Activated CD4-positive, alpha-beta memory T cell treated with anti-CD3 and anti-CD28 coated beads for 36 hours (primary cell): ENCODE measurements at regions not wholly inside any gene's neighbourhood (a gene's known extent, or its start where the extent isn't known, plus 50 kb on each side); places are given as distances from the start of the nearest gene placed in this dataset.
A peak's percentile ranks its signal among the peaks of the same experiment; 100 is the strongest.

Experiments used
- CTCF ChIA-PET: fragments of 350-600 bp; sonication (Branson Sonifier 250); formaldehyde crosslinking; loops from one replicate; lab custom pipeline; 2021; ENCODE audit warnings: antibody characterized with exemption, inconsistent platforms; lab: Charles Lee
- POLR2A ChIA-PET: fragments of 350-600 bp; sonication (Branson Sonifier 250); formaldehyde crosslinking; loops from one replicate; lab custom pipeline; 2021; ENCODE audit warnings: antibody characterized with exemption; lab: Charles Lee
- DNase-seq: peaks from one replicate; pipeline ENCODE4 v3.0.0-alpha.2; 2020
- H3K27ac Mint-ChIP-seq: one replicate; pipeline ENCODE4 v1.8.0; 2021; ENCODE audit warnings: mixed read lengths
- H3K27me3 Mint-ChIP-seq: one replicate; pipeline ENCODE4 v1.8.0; 2021; ENCODE audit warnings: mixed read lengths
- H3K36me3 Mint-ChIP-seq: one replicate; pipeline ENCODE4 v1.8.0; 2021; ENCODE audit warnings: mixed read lengths
- H3K4me1 Mint-ChIP-seq: one replicate; pipeline ENCODE4 v1.8.0; 2021; ENCODE audit warnings: low read depth, mixed read lengths
- H3K4me3 Mint-ChIP-seq: one replicate; pipeline ENCODE4 v1.8.0; 2021; ENCODE audit warnings: mild to moderate bottlenecking, mixed read lengths
- H3K9me3 Mint-ChIP-seq: one replicate; pipeline ENCODE4 v1.8.0; 2021; ENCODE audit warnings: mixed read lengths
- intact Hi-C: fragments of 100-400 bp; cut with micrococcal nuclease; formaldehyde crosslinking; loops from one replicate; pipeline ENCODE4 v1.15.1; 2023

- CTCF ChIA-PET, result no interaction called here
- intact Hi-C loops, result loop anchor here (5.0 kb wide), 3 partner anchors 168 to 633 kb away; partner anchors contain the start of gene GALNT18
- no peak overlapping the region for H3K27ac Mint-ChIP-seq
- no peaks in the 10 kb centered on the region for H3K36me3 Mint-ChIP-seq
- peak; percentile 23 for DNase-seq
- H3K27me3 Mint-ChIP-seq, result peaks cover 6% of the 10 kb centered on the region
- POLR2A ChIA-PET, result no interaction called here
- no peaks in the 10 kb centered on the region for H3K9me3 Mint-ChIP-seq
- no peaks in the 10 kb centered on the region for H3K4me1 Mint-ChIP-seq
- no peak overlapping the region for H3K4me3 Mint-ChIP-seq
These were observed 51.9 kb upstream of the USP47 start for GRCh38 chr11:11789735-11790369.

DNA sequence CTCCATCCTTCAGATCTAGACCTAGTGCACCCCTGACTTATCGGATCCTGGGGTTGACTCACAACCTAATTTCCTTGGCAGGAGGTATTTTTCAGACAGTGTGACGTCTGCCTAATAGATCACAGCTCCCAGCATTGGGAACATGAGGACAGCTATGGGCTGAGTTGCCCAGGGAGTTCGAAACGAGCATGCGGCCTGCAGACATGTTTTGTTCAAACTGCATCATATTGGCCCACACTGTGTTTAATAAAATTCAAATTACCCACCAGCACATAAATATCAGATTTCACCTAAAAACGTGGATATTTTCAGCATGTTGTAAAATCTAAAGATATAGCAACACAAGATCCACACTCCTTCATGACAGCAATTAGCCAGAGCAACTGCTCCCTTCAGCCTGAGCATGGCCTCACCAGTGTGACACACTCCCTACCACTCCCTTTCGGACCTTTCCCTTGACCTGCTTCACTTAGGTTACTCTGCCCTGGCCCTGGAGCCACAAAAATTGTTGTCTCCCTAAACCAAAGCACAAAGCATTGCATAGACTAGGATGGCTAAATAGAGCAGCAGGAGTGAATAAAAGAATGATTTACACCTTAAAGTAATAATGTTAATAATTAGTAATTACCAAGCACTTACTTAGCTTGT is 53.6 kb upstream of the USP47 start:
- intact Hi-C loops, result loop anchor here (5.0 kb wide), 3 partner anchors 166 to 631 kb away; partner anchors contain the start of gene GALNT18
- Mint-ChIP-seq H3K4me3 (no peak overlapping the region), H3K27ac (no peak overlapping the region), H3K27me3 (peaks cover 5% of the 10 kb centered on the region), H3K9me3 (no peaks in the 10 kb centered on the region), H3K36me3 (no peaks in the 10 kb centered on the region), H3K4me1 (no peaks in the 10 kb centered on the region)
- DNase-seq, result no peak
- ChIA-PET CTCF (interaction anchor here (0.6 to 5.7 kb wide), 32 partner anchors 9 to 1018 kb away, joined by 3 to 101 read pairs (median 4); partner anchors contain the start of genes GALNT18 and USP47), POLR2A (no interaction called here)

- POLR2A ChIA-PET, result no interaction called here
- intact Hi-C loops, result loop anchor here (1.0 to 5.0 kb wide), 5 partner anchors 165 to 854 kb away; partner anchors contain the start of gene GALNT18
- CTCF ChIA-PET, result interaction anchor here (0.7 to 5.7 kb wide), 32 partner anchors 8 to 1022 kb away, joined by 3 to 101 read pairs (median 4); partner anchors contain the start of genes GALNT18 and USP47
- H3K4me1 Mint-ChIP-seq, result no peaks in the 10 kb centered on the region
- no peaks in the 10 kb centered on the region for H3K36me3 Mint-ChIP-seq
- no peak overlapping the region for H3K4me3 Mint-ChIP-seq
- H3K9me3 Mint-ChIP-seq, result no peaks in the 10 kb centered on the region
- H3K27ac Mint-ChIP-seq, result no peak overlapping the region
- peak; percentile 72 for DNase-seq
- H3K27me3 Mint-ChIP-seq, result peaks cover 5% of the 10 kb centered on the region
These were observed 54.3 kb upstream of the USP47 start for GRCh38 chr11:11787305-11788062.

DNA sequence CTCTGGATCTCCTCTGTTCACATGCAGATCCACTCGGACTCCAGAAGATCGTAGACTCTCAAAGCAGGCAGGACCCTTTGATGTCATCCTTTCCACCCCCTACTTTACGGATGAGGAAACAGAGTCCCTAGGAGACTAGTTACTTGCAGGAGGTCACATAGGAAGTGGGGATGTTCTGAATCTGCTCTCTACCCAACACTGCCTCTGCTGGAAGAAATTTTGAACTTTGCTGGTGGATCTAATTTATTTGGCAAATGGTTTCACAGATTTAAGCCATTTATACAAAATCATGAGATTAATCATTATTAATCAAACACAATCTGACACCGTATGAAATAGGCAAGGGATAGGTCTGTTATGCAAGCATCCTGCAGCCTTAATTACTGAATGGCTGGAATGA is 55.0 kb upstream of the USP47 start:
- ChIA-PET POLR2A (no interaction called here), CTCF (interaction anchor here (1.0 to 5.7 kb wide), 17 partner anchors 9 to 1021 kb away, joined by 3 to 101 read pairs (median 5); no protein-coding TSS in a partner anchor)
- Mint-ChIP-seq H3K36me3 (no peaks in the 10 kb centered on the region), H3K4me3 (no peak overlapping the region), H3K27ac (no peak overlapping the region), H3K9me3 (no peaks in the 10 kb centered on the region), H3K4me1 (no peaks in the 10 kb centered on the region), H3K27me3 (peaks cover 5% of the 10 kb centered on the region)
- no peak for DNase-seq
- intact Hi-C loops, result loop anchor here (1.0 to 5.0 kb wide), 5 partner anchors 164 to 853 kb away; partner anchors contain the start of gene GALNT18

DNA sequence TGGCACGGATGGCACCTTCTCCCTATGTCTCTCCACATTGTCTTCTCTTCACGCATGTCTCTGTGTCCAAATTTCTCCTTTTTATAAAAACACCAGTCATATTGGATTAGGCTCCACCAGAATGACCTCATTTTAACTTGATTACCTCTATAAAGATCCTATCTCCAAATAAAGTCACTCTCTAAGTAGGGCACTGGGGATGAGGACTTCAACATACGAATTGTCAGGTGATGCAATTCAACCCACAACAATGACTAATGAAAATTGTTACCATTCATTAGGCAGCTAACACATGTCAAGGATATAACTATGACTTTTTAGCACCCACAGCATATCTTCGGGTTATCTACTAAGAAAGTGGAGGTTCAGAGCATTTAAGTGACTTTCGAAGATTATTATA is 55.5 kb upstream of the USP47 start:
- Mint-ChIP-seq H3K27ac (no peak overlapping the region), H3K9me3 (no peaks in the 10 kb centered on the region), H3K27me3 (peaks cover 5% of the 10 kb centered on the region), H3K36me3 (no peaks in the 10 kb centered on the region), H3K4me1 (no peaks in the 10 kb centered on the region), H3K4me3 (no peak overlapping the region)
- intact Hi-C loops, result loop anchor here (2.0 to 5.0 kb wide), 4 partner anchors 164 to 757 kb away; partner anchors contain the start of gene GALNT18
- DNase-seq, result no peak
- ChIA-PET CTCF (interaction anchor here (0.6 to 5.7 kb wide), 5 partner anchors 10 to 760 kb away, joined by 3 to 101 read pairs (median 4); no protein-coding TSS in a partner anchor), POLR2A (no interaction called here)

DNA sequence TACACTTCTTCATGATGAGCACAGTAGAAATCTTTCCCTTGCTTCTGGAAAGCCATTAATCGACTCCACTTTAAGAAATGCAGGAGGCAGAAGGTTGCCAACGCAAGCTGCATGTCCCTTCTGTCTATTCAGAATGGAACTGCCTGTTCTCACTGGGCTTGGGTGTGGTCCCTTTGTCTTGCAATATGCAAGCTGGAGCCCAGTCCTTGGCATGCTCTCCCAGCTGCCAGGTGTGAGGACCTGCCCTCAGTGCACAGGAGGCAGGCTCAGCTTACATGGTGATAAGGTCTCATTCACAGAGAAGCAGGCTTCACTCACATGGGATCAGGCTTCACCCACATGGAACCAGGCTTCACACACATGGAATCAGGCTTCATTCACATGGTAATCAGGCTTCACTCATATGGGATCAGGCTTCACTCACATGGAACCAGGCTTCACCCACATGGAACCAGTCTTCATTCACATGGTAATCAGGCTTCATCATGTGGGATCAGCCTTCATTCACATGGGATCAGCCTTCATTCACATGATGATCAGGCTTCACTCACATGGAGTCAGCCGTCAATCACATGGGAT is 59.2 kb upstream of the USP47 start:
- no peak for DNase-seq
- H3K27ac Mint-ChIP-seq, result no peak overlapping the region
- no peaks in the 10 kb centered on the region for H3K9me3 Mint-ChIP-seq
- no peak overlapping the region for H3K4me3 Mint-ChIP-seq
- peaks cover 11% of the 10 kb centered on the region for H3K27me3 Mint-ChIP-seq
- POLR2A ChIA-PET, result no interaction called here
- CTCF ChIA-PET, result no interaction called here
- no peaks in the 10 kb centered on the region for H3K4me1 Mint-ChIP-seq
- H3K36me3 Mint-ChIP-seq, result no peaks in the 10 kb centered on the region
- intact Hi-C loops, result no loop called here

DNA sequence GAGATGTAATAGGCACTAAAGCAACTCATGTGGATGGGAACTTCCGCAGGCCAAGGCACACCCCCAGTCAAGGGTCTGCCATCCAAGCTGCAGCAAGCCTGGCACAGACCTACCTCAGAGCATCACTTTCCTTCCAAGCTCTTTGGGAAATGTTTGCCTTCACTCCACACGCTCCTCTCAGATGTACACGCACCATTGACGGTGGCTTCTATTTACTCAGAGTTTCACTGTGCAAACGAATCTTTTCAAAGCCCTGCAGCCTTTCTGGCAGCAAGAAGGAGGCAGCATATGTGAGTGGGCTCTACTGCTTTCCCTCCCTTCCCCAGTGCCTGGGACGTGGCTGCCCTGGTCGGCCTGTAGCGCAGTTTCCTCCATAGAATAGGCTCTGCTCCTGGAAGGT is 60.9 kb upstream of the USP47 start:
- DNase-seq, result no peak
- ChIA-PET POLR2A (no interaction called here), CTCF (no interaction called here)
- H3K4me1 Mint-ChIP-seq, result no peaks in the 10 kb centered on the region
- peaks cover 17% of the 10 kb centered on the region for H3K27me3 Mint-ChIP-seq
- H3K4me3 Mint-ChIP-seq, result no peak overlapping the region
- no peaks in the 10 kb centered on the region for H3K9me3 Mint-ChIP-seq
- no peak overlapping the region for H3K27ac Mint-ChIP-seq
- intact Hi-C loops, result no loop called here
- H3K36me3 Mint-ChIP-seq, result no peaks in the 10 kb centered on the region

DNA sequence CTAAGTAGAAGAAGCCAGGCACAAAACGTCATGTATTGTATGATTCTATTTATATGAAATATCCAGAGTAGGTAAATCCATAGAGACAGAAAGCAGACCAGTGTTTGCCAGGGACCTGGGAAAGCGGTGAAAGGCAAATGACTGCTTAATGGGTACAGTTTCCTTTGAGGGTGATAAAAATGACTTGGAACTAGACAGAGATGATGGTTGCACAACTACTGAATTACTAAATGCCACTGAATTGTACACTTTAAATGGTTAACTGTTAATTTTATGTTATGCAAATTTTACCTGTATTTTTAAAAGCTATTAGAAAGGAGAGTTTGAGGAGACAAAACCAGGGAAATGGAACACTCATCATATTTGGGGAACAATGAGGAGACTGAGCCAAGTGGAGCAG is 61.8 kb upstream of the USP47 start:
- CTCF ChIA-PET, result interaction anchor here (1.0 kb wide), 1 partner anchor 8 kb away, joined by 3 read pairs; no protein-coding TSS in a partner anchor
- Mint-ChIP-seq H3K9me3 (no peaks in the 10 kb centered on the region), H3K4me1 (no peaks in the 10 kb centered on the region), H3K27me3 (peaks cover 19% of the 10 kb centered on the region), H3K36me3 (no peaks in the 10 kb centered on the region), H3K4me3 (no peak overlapping the region), H3K27ac (no peak overlapping the region)
- POLR2A ChIA-PET, result no interaction called here
- DNase-seq, result no peak
- intact Hi-C loops, result no loop called here

DNA sequence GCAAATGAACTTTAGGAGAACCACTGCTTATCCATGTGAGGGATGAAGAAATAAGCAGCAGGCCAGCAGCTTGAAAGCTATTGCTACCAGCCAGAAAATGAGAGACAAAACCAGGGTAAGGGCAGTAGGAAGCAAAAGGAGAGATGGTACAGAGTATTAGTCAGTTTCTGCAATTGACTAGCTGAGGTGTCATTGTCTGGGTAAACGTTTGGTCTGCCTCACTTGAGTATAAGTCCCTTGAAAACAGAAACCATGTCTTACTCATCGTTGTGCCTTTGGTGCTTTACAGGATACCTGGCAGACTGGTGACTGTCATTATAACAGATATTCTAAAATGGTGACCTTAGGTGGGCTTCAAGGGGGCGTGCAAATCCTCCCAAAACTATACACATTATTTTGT is 63.9 kb upstream of the USP47 start:
- H3K4me1 Mint-ChIP-seq, result no peaks in the 10 kb centered on the region
- H3K27me3 Mint-ChIP-seq, result peaks cover 14% of the 10 kb centered on the region
- no peak overlapping the region for H3K27ac Mint-ChIP-seq
- POLR2A ChIA-PET, result no interaction called here
- CTCF ChIA-PET, result interaction anchor here (1.1 to 2.9 kb wide), 2 partner anchors 10 to 22 kb away, joined by 3 to 14 read pairs; no protein-coding TSS in a partner anchor
- no peak overlapping the region for H3K4me3 Mint-ChIP-seq
- no peak for DNase-seq
- no peaks in the 10 kb centered on the region for H3K9me3 Mint-ChIP-seq
- no peaks in the 10 kb centered on the region for H3K36me3 Mint-ChIP-seq
- intact Hi-C loops, result no loop called here

DNA sequence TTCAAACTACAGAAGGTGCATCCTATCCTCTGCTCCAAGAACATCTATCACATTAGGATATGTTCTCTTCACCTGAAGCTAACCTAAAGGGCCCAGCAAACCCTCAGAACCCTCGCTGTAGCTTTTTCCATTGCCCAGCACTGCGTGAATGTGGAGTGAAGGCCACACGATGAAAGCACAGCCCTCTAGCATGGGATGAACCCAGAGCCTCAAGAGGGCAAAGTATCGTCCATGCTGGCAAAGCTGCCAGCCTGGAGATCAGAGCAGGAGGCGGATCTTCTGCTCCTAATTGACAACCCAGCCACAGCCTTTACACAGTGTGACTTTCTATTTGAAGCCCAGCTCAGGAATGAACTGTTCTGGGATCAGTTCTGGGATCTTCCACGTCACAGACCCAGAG is 65.1 kb upstream of the USP47 start:
- POLR2A ChIA-PET, result no interaction called here
- no peaks in the 10 kb centered on the region for H3K36me3 Mint-ChIP-seq

DNA sequence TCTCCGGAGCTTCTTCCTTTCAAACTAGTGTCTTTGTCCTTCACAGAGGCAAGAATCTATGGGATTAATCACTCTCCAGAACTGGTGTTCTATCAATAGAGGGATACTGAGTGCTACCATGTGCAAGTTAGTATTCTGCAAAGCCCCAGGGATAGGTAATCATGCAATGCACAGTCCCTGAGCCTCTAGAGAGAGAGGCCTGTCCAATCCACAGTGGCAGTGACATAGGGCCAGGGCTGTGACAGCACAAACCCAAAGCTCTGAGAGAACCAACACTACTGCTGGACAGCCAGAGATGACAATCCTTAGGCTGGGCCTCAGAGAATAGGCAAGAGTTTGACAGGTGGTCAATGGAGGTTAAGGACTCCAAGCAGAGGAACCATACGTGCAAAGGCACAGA is 66.8 kb upstream of the USP47 start:
- Mint-ChIP-seq H3K9me3 (no peaks in the 10 kb centered on the region), H3K27ac (no peak overlapping the region), H3K4me3 (no peak overlapping the region), H3K36me3 (no peaks in the 10 kb centered on the region), H3K27me3 (peaks cover 17% of the 10 kb centered on the region), H3K4me1 (no peaks in the 10 kb centered on the region)
- no peak for DNase-seq
- POLR2A ChIA-PET, result no interaction called here
- intact Hi-C loops, result no loop called here
- CTCF ChIA-PET, result interaction anchor here (0.9 kb wide), 1 partner anchor 747 kb away, joined by 4 read pairs; no protein-coding TSS in a partner anchor

More for the DNA sequence above, 65.1 kb upstream of the USP47 start:
- Mint-ChIP-seq H3K4me3 (no peak overlapping the region), H3K9me3 (no peaks in the 10 kb centered on the region), H3K27me3 (peaks cover 14% of the 10 kb centered on the region), H3K27ac (no peak overlapping the region), H3K4me1 (no peaks in the 10 kb centered on the region)
- intact Hi-C loops, result no loop called here
- CTCF ChIA-PET, result interaction anchor here (0.7 to 2.9 kb wide), 3 partner anchors 9 to 23 kb away, joined by 3 to 14 read pairs (median 4); no protein-coding TSS in a partner anchor
- no peak for DNase-seq
